Neural cell (in vitro differentiated cells): ENCODE measurements at regions not wholly inside any gene's neighbourhood (a gene's known extent, or its start where the extent isn't known, plus 50 kb on each side); places are given as distances from the start of the nearest gene placed in this dataset.

Experiments
- H2AFZ ChIP-seq: fragments of 200-600, 300-800 bp; sonication (generic), shearing (Covaris generic); 2 replicates; pipeline ENCODE4 v1.6.0; 2014; ENCODE audit warnings: low read depth, mild to moderate bottlenecking, antibody characterized with exemption, low read length, moderate library complexity
- H3F3A ChIP-seq: fragments of 200-600 bp; shearing (Covaris generic); 2 replicates; pipeline ENCODE4 v1.6.1; 2016; ENCODE audit warnings: mild to moderate bottlenecking, moderate library complexity, mixed read lengths, antibody characterized with exemption, low read length; ENCODE audit not compliant: insufficient read depth, poor library complexity, severe bottlenecking
- H3K27ac ChIP-seq: fragments of 200-600, 300-800 bp; sonication (generic), shearing (Covaris generic); 2 replicates; pipeline ENCODE4 v1.5.1; 2014; ENCODE audit warnings: mild to moderate bottlenecking, low read length, moderate library complexity
- H3K27me3 ChIP-seq: fragments of 300-800, 200-600 bp; sonication (generic), shearing (Covaris generic); 2 replicates; pipeline ENCODE4 v1.6.0; 2014; ENCODE audit warnings: mild to moderate bottlenecking, low read depth, low read length, moderate library complexity; ENCODE audit not compliant: insufficient read depth
- H3K36me3 ChIP-seq: fragments of 300-800, 200-600 bp; sonication (generic), shearing (Covaris generic); 2 replicates; pipeline ENCODE4 v1.5.1; 2014; ENCODE audit warnings: mild to moderate bottlenecking, antibody characterized with exemption, low read length, moderate library complexity; ENCODE audit not compliant: insufficient read depth
- H3K4me2 ChIP-seq: fragments of 300-800, 200-600 bp; sonication (generic), shearing (Covaris generic); 2 replicates; pipeline ENCODE4 v1.6.0; 2014; ENCODE audit warnings: mild to moderate bottlenecking, low read length
- H3K4me3 ChIP-seq: fragments of 300-800, 200-600 bp; sonication (generic), shearing (Covaris generic); 2 replicates; pipeline ENCODE4 v1.5.1; 2014; ENCODE audit warnings: mild to moderate bottlenecking, low read length, moderate library complexity
- H3K79me2 ChIP-seq: fragments of 200-600 bp; shearing (Covaris generic); replicated peaks from 2 replicates; pipeline ENCODE4 v1.6.0; 2014; ENCODE audit warnings: mild to moderate bottlenecking, low read length, moderate library complexity; ENCODE audit not compliant: insufficient read depth
- H3K9ac ChIP-seq: fragments of 300-800, 200-600 bp; sonication (generic), shearing (Covaris generic); 2 replicates; pipeline ENCODE4 v1.6.1; 2016; ENCODE audit warnings: mild to moderate bottlenecking, low read length, mixed read lengths
- H3K9me2 ChIP-seq: fragments of 200-600 bp; shearing (Covaris generic); 2 replicates; pipeline ENCODE4 v1.6.1; 2016; ENCODE audit warnings: mild to moderate bottlenecking, low read length, mixed read lengths; ENCODE audit not compliant: insufficient read depth
- H3K9me3 ChIP-seq: fragments of 200-600, 300-800 bp; sonication (generic), shearing (Covaris generic); 2 replicates; pipeline ENCODE4 v1.6.1; 2016; ENCODE audit warnings: mild to moderate bottlenecking, mixed run types, low read length, moderate library complexity, mixed read lengths
- H4K20me1 ChIP-seq: fragments of 200-600 bp; shearing (Covaris generic); 2 replicates; pipeline ENCODE4 v1.6.1; 2016; ENCODE audit warnings: mild to moderate bottlenecking, mixed run types; ENCODE audit not compliant: insufficient read depth
- EP300 ChIP-seq: fragments of 450-650 bp; conservative IDR thresholded peaks from 2 replicates; pipeline ENCODE4 v1.6.1; 2014; ENCODE audit warnings: antibody characterized with exemption, mild to moderate bottlenecking, moderate library complexity; ENCODE audit not compliant: poor library complexity, severe bottlenecking
- EZH2 ChIP-seq: fragments of 200-600, 300-800 bp; shearing (Covaris generic), sonication (generic); IDR thresholded peaks from 2 replicates; pipeline ENCODE4 v1.6.1; 2014; ENCODE audit warnings: antibody characterized with exemption, low read length, borderline replicate concordance, mild to moderate bottlenecking; ENCODE audit not compliant: insufficient read depth, poor library complexity, severe bottlenecking
- MXI1 ChIP-seq: fragments of 450-650 bp; conservative IDR thresholded peaks from 2 replicates; pipeline ENCODE4 v1.6.1; 2014; ENCODE audit warnings: antibody characterized with exemption, mild to moderate bottlenecking; ENCODE audit not compliant: poor library complexity, severe bottlenecking
- POLR2AphosphoS5 ChIP-seq: IDR thresholded peaks from 2 replicates; pipeline ENCODE4 v1.6.1; 2012
- RAD21 ChIP-seq: fragments of 450-650 bp; conservative IDR thresholded peaks from 2 replicates; pipeline ENCODE4 v1.6.1; 2014; ENCODE audit warnings: antibody characterized with exemption, mild to moderate bottlenecking, moderate library complexity
- SMC3 ChIP-seq: fragments of 450-650 bp; conservative IDR thresholded peaks from 2 replicates; pipeline ENCODE4 v1.6.1; 2014; ENCODE audit warnings: antibody characterized with exemption, mild to moderate bottlenecking, moderate library complexity; ENCODE audit not compliant: poor library complexity
- TAF1 ChIP-seq: IDR thresholded peaks from 2 replicates; pipeline ENCODE4 v1.6.1; 2012; ENCODE audit warnings: low read depth
- TF ChIP-seq, protein P1 (sequence below): fragments of 450-650 bp; IDR thresholded peaks from 2 replicates; pipeline ENCODE4 v1.5.1; 2014; ENCODE audit warnings: antibody characterized with exemption, mild to moderate bottlenecking, moderate library complexity; ENCODE audit not compliant: poor library complexity, severe bottlenecking
- TF ChIP-seq, protein P2 (sequence below): IDR thresholded peaks from 2 replicates; pipeline ENCODE4 v1.6.1; 2012; ENCODE audit warnings: borderline replicate concordance

DNA sequence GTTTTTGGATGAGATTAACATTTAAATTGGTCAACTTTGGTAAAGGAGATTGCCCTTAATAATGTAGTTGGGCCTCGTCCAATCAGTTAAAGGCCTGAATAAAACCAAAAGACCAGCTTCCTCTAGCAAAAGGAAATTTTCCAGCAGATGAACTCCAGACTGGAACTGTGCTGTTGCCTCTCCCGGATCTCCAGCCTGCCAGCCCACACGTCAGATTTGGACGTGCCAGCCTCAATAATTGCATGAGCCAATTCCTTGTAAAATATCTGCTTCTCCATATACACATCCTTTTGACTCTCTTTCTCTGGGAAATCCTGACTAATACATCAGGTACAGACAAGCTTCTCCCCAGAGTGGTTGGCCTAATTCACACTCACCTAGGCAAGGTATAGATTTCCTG is 175.8 kb upstream of the ADCY2 start:
- H3K27me3 ChIP-seq, result no peaks in the 10 kb centered on the region
- no peaks in the 10 kb centered on the region for H3K79me2 ChIP-seq
- no peak overlapping the region for H3K4me3 ChIP-seq
- TF ChIP-seq RAD21 (no peak), MXI1 (no peak), EZH2 (no peak), POLR2AphosphoS5 (no peak), TAF1 (no peak), EP300 (no peak), SMC3 (no peak)
- TF ChIP-seq, protein P1, sequence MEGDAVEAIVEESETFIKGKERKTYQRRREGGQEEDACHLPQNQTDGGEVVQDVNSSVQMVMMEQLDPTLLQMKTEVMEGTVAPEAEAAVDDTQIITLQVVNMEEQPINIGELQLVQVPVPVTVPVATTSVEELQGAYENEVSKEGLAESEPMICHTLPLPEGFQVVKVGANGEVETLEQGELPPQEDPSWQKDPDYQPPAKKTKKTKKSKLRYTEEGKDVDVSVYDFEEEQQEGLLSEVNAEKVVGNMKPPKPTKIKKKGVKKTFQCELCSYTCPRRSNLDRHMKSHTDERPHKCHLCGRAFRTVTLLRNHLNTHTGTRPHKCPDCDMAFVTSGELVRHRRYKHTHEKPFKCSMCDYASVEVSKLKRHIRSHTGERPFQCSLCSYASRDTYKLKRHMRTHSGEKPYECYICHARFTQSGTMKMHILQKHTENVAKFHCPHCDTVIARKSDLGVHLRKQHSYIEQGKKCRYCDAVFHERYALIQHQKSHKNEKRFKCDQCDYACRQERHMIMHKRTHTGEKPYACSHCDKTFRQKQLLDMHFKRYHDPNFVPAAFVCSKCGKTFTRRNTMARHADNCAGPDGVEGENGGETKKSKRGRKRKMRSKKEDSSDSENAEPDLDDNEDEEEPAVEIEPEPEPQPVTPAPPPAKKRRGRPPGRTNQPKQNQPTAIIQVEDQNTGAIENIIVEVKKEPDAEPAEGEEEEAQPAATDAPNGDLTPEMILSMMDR, result no peak
- TF ChIP-seq, protein P2, sequence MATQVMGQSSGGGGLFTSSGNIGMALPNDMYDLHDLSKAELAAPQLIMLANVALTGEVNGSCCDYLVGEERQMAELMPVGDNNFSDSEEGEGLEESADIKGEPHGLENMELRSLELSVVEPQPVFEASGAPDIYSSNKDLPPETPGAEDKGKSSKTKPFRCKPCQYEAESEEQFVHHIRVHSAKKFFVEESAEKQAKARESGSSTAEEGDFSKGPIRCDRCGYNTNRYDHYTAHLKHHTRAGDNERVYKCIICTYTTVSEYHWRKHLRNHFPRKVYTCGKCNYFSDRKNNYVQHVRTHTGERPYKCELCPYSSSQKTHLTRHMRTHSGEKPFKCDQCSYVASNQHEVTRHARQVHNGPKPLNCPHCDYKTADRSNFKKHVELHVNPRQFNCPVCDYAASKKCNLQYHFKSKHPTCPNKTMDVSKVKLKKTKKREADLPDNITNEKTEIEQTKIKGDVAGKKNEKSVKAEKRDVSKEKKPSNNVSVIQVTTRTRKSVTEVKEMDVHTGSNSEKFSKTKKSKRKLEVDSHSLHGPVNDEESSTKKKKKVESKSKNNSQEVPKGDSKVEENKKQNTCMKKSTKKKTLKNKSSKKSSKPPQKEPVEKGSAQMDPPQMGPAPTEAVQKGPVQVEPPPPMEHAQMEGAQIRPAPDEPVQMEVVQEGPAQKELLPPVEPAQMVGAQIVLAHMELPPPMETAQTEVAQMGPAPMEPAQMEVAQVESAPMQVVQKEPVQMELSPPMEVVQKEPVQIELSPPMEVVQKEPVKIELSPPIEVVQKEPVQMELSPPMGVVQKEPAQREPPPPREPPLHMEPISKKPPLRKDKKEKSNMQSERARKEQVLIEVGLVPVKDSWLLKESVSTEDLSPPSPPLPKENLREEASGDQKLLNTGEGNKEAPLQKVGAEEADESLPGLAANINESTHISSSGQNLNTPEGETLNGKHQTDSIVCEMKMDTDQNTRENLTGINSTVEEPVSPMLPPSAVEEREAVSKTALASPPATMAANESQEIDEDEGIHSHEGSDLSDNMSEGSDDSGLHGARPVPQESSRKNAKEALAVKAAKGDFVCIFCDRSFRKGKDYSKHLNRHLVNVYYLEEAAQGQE, result no peak
- H4K20me1 ChIP-seq, result no peaks in the 10 kb centered on the region
- H3K9me3 ChIP-seq, result no peaks in the 10 kb centered on the region
- no peak overlapping the region for H3K27ac ChIP-seq
- no peak overlapping the region for H2AFZ ChIP-seq
- no peaks in the 10 kb centered on the region for H3F3A ChIP-seq
- H3K36me3 ChIP-seq, result no peaks in the 10 kb centered on the region
- H3K9ac ChIP-seq, result no peak overlapping the region
- no peak overlapping the region for H3K4me2 ChIP-seq
- no peaks in the 10 kb centered on the region for H3K9me2 ChIP-seq

DNA sequence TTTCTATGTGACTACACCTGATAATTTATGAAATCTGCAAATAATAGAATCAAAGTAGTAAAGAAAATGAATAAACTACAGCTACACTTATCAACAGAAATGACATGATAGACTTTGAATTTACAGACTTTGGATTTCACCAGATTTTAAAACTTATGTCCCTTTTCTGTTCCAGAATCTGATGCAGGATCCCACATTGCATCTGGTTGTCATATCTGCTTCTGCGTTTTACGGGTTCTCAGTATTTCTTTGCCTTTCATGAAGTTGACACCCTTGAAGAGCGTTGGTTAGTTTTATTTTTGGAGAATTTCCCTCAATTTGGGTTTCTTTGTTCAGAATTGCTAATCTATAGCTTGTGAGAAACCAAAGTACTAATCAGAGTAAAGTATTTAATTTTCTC is 174.9 kb upstream of the ADCY2 start:
- no peak for TF ChIP-seq TAF1
- TF ChIP-seq SMC3, result no peak
- TF ChIP-seq RAD21, result no peak
- H3K36me3 ChIP-seq, result no peaks in the 10 kb centered on the region

DNA sequence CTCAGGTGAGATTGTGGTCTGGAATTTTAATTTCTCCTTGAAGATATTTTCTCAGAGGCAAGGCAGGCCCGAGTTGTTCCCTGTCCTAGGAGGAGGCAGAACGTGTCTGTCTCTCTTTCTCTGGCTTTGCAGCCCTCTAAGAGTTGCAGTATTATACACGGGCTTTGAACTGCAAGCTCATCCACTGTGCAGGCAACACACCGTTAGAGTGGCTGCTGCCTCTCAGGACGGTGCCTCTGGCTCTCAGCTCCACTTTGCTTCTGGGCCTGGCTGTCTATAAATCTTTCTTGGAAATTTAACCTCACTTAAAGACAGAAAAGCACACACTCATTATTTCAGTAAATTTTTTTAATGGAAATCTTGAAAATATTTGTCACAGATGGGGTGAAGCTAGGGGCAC is 170.1 kb upstream of the ADCY2 start:
- H3K9ac ChIP-seq, result no peak overlapping the region
- no peaks in the 10 kb centered on the region for H3F3A ChIP-seq
- no peaks in the 10 kb centered on the region for H3K79me2 ChIP-seq
- H4K20me1 ChIP-seq, result no peaks in the 10 kb centered on the region
- H3K4me2 ChIP-seq, result no peak overlapping the region
- no peaks in the 10 kb centered on the region for H3K36me3 ChIP-seq
- H3K27ac ChIP-seq, result no peak overlapping the region
- no peaks in the 10 kb centered on the region for H3K9me2 ChIP-seq
- no peak overlapping the region for H2AFZ ChIP-seq
- H3K4me3 ChIP-seq, result no peak overlapping the region
- no peaks in the 10 kb centered on the region for H3K9me3 ChIP-seq
- no peaks in the 10 kb centered on the region for H3K27me3 ChIP-seq
- TF ChIP-seq, protein P2, result no peak
- TF ChIP-seq POLR2AphosphoS5 (no peak), EP300 (no peak)
- TF ChIP-seq, protein P1, result no peak

More for the DNA sequence above, 174.9 kb upstream of the ADCY2 start:
- no peaks in the 10 kb centered on the region for H4K20me1 ChIP-seq
- H3K9me2 ChIP-seq, result no peaks in the 10 kb centered on the region
- no peak overlapping the region for H2AFZ ChIP-seq
- H3K79me2 ChIP-seq, result no peaks in the 10 kb centered on the region
- no peak overlapping the region for H3K4me2 ChIP-seq
- no peak overlapping the region for H3K27ac ChIP-seq
- H3K4me3 ChIP-seq, result no peak overlapping the region
- no peaks in the 10 kb centered on the region for H3F3A ChIP-seq
- H3K27me3 ChIP-seq, result no peaks in the 10 kb centered on the region
- no peaks in the 10 kb centered on the region for H3K9me3 ChIP-seq
- H3K9ac ChIP-seq, result no peak overlapping the region
